Ovary (tissue), 7 donors: ENCODE measurements at regions not wholly inside any gene's neighbourhood (a gene's known extent, or its start where the extent isn't known, plus 50 kb on each side); places are given as distances from the start of the nearest gene placed in this dataset.
"Not testable (repeated sequence)": the region's sequence is repeated elsewhere in the genome, so short reads cannot be mapped to it uniquely, and the experiment has no call there.

Experiments
- DNase-seq, 5 donors: peaks; one replicate each; pipeline ENCODE4 v3.0.0-alpha.2; 2019 to 2020
- H3K27ac ChIP-seq, 2 donors: fragments of 200-600 bp; one replicate each; pipeline versions ENCODE4 v1.5.1 to v1.8.0; 2019 to 2022
- H3K27me3 ChIP-seq: fragments of 200-600 bp; one replicate; pipeline ENCODE4 v1.8.0; 2022
- H3K36me3 ChIP-seq: fragments of 200-600 bp; sonication (generic); one replicate; pipeline ENCODE4 v1.5.1; 2019
- H3K4me1 ChIP-seq: one replicate; pipeline ENCODE4 v1.8.1; 2013; ENCODE audit warnings: mild to moderate bottlenecking, moderate library complexity; ENCODE audit not compliant: insufficient read depth
- H3K4me3 ChIP-seq: fragments of 200-600 bp; sonication (generic); one replicate; pipeline ENCODE4 v1.5.1; 2017
- H3K9me3 ChIP-seq, 2 donors: fragments of 200-600 bp in 1 of 2; sonication (generic) in 1 of 2; one replicate each; pipeline versions ENCODE4 v1.5.1 to v1.8.1; 2013 to 2019; ENCODE audit warnings: mild to moderate bottlenecking in 1 of 2, moderate library complexity in 1 of 2
- EP300 ChIP-seq: sonication (generic); formaldehyde crosslinking; IDR thresholded peaks from one replicate; pipeline ENCODE4 v1.6.1; 2017; ENCODE audit warnings: antibody characterized with exemption
- POLR2A ChIP-seq: fragments of 450-650 bp; IDR thresholded peaks from one replicate; pipeline ENCODE4 v1.6.1; 2017; ENCODE audit warnings: antibody characterized with exemption, mild to moderate bottlenecking, moderate library complexity
- WGBS, 3 donors: extraction: QIAGEN DNeasy Blood & Tissue Kit in 1 of 3; methylation state at CpG; one replicate each; pipeline versions ENCODE4 v1.1.5 to v1.1.7; 2013 to 2017; 5-methylcytosine and 5-hydroxymethylcytosine counted together
- intact Hi-C, 4 donors: fragments of 100-400 bp; cut with DNase I; formaldehyde crosslinking; loops; one replicate each; pipeline versions ENCODE4 v1.11.0 to v1.15.1; 2022 to 2023
- TF ChIP-seq, protein P1 (sequence below), 3 donors: fragments of 450-650 bp in 2 of 3; fragments of 200-600 bp in 1 of 3; IDR thresholded peaks; one replicate each; pipeline versions ENCODE4 v1.5.1 to v1.8.0; 2016 to 2022; ENCODE audit warnings: antibody characterized with exemption in 3 of 3, mild to moderate bottlenecking in 1 of 3
- donor health status: DM: no; HTN: no; CAD: no; lungs with moderate emphysema.
- donor health status: DM: no; HTN: no; CAD: no.
- donor health status: Bipolar disorder and iron deficiency.
- donor health status: DM: no; HTN: no; CAD: no.
- donor health status: DM: yes; HTN: yes; CAD: no.

DNA sequence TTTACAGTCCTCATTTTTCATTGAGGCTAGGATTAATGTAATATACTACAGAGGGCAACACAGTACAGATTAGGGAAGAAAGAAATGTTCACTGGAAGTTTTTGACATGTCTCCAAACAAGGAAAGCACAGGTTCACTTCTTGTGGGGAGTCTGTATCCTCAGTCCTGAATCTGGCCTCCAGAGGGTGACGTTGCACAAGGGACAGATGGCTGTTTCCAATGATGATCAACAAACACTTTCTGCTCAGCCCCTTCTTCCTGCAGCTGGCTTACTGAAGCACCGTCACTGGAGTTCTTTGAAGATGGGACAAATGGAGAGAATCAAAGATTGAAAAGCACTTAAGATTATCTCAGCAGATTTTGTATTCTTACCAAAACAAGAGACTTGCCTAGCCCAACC, 123.3 kb upstream of the OR4E1 start:
- no peak overlapping the region for H3K27ac ChIP-seq
- DNase-seq, result no peak
- no peak for TF ChIP-seq EP300
- no peak for TF ChIP-seq POLR2A
- TF ChIP-seq, protein P1, sequence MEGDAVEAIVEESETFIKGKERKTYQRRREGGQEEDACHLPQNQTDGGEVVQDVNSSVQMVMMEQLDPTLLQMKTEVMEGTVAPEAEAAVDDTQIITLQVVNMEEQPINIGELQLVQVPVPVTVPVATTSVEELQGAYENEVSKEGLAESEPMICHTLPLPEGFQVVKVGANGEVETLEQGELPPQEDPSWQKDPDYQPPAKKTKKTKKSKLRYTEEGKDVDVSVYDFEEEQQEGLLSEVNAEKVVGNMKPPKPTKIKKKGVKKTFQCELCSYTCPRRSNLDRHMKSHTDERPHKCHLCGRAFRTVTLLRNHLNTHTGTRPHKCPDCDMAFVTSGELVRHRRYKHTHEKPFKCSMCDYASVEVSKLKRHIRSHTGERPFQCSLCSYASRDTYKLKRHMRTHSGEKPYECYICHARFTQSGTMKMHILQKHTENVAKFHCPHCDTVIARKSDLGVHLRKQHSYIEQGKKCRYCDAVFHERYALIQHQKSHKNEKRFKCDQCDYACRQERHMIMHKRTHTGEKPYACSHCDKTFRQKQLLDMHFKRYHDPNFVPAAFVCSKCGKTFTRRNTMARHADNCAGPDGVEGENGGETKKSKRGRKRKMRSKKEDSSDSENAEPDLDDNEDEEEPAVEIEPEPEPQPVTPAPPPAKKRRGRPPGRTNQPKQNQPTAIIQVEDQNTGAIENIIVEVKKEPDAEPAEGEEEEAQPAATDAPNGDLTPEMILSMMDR (IDR thresholded peaks at IDR 0.05), result no peak
- H3K27me3 ChIP-seq, result no peaks in the 10 kb centered on the region
- H3K4me1 ChIP-seq, result no peaks in the 10 kb centered on the region
- H3K4me3 ChIP-seq, result no peak overlapping the region
- no peaks in the 10 kb centered on the region for H3K36me3 ChIP-seq
- intact Hi-C loops, result no loop called here
- H3K9me3 ChIP-seq, result no peaks in the 10 kb centered on the region
- WGBS, 3 donors, result 41 to 69% (median 65%) methylated on average over 2 of the region's 2 CpGs

DNA sequence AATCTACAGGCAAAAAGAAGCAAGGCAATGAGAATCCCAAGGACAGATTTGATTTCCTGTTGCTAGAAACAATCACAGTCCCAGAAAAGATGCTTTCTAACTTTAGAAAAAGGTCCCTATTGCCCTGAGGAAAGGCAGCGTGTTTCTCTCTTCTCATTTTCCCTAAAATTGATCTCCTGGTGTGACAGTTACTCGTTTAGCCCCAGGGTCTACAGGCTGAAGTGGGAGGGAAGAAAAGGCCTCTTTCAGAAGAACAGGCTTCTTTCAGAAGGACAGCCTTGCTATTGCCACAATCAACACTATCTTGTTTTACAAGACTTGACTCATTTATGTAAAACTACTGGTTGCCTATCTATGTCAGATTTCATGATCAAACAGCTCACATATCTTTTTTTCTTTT, 121.8 kb upstream of the OR4E1 start:
- WGBS, 3 donors, result 32 to 56% (median 40%) methylated on average over 2 of the region's 2 CpGs
- no peaks in the 10 kb centered on the region for H3K27me3 ChIP-seq
- H3K4me3 ChIP-seq, result no peak overlapping the region
- no peak overlapping the region for H3K27ac ChIP-seq
- H3K9me3 ChIP-seq, result no peaks in the 10 kb centered on the region
- TF ChIP-seq, protein P1 (IDR thresholded peaks at IDR 0.05), result no peak
- TF ChIP-seq EP300, result no peak
- no peak for TF ChIP-seq POLR2A
- no peaks in the 10 kb centered on the region for H3K4me1 ChIP-seq
- H3K36me3 ChIP-seq, result no peaks in the 10 kb centered on the region
- no peak for DNase-seq
- intact Hi-C loops, result no loop called here

DNA sequence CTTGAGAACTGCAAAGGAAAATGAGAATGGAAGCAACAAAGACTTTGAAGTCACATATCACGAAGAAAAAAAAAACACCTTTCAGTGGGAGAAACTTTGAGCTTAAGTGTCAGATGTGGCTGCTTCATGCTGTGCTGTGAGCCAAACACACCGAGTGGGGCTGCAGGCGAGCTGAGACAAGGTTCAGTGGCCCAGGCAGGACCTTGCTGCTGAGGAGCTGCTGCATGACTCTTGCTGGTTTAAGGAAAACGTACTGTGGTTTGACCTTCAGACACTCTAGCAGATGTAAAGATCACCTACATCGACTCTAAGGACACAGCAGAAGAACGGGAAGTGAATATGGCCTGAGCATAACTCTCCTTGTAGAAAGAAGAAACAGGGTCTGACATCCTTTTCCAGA, 118.1 kb upstream of the OR4E1 start:
- no peaks in the 10 kb centered on the region for H3K27me3 ChIP-seq
- intact Hi-C loops, result no loop called here
- no peak for DNase-seq
- H3K4me3 ChIP-seq, result no peak overlapping the region
- TF ChIP-seq, protein P1 (IDR thresholded peaks at IDR 0.05), result no peak
- H3K27ac ChIP-seq, result no peak overlapping the region
- H3K4me1 ChIP-seq, result no peaks in the 10 kb centered on the region
- H3K9me3 ChIP-seq, result no peaks in the 10 kb centered on the region
- H3K36me3 ChIP-seq, result no peaks in the 10 kb centered on the region
- WGBS, 3 donors, result 43 to 62% (median 46%) methylated on average over 6 of the region's 6 CpGs

DNA sequence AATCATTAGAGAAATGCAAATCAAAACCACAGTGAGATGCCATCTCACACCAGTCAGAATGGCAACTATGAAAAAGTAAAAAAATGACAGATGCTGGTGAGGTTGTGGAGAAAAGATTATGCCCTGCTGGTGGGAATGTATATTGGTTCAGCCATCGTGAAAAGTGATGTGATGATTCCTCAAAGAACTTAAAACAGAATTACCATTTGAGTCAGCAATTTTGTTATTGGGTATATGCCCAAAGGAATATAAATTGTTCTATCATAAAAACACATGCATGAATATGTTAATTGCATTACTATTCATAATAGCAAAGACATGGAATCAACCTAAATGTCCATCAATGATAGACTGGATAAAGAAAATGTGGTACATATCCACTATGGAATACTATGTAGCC, 115.1 kb upstream of the OR4E1 start:
- H3K4me1 ChIP-seq, DNase-seq, H3K27me3 ChIP-seq, H3K9me3 ChIP-seq, H3K27ac ChIP-seq, H3K4me3 ChIP-seq, intact Hi-C loops, H3K36me3 ChIP-seq: not testable (repeated sequence)
- WGBS, 3 donors, result 70 to 82% (median 76%) methylated on average over 1 of the region's 1 CpG

DNA sequence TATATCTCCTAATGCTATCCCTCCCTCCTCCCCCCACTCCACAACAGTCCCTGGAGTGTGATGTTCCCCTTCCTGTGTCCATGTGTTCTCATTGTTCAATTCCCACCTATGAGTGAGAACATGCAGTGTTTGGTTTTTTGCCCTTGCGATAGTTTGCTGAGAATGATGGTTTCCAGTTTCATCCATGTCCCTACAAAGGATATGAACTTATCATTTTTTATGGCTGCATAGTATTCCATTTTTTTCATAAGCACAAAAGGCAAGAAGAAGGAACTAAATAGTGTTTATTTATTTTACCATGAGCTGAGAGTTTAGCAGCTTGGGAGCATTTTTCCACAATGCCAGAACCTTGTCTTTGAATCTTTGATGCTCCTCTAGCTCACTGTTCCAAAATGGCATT, 113.6 kb upstream of the OR4E1 start:
- WGBS, 3 donors, result 79 to 89% (median 85%) methylated on average over 1 of the region's 1 CpG
- H3K4me1 ChIP-seq, H3K9me3 ChIP-seq, intact Hi-C loops, H3K4me3 ChIP-seq, H3K27me3 ChIP-seq, H3K36me3 ChIP-seq, H3K27ac ChIP-seq, DNase-seq: not testable (repeated sequence)

DNA sequence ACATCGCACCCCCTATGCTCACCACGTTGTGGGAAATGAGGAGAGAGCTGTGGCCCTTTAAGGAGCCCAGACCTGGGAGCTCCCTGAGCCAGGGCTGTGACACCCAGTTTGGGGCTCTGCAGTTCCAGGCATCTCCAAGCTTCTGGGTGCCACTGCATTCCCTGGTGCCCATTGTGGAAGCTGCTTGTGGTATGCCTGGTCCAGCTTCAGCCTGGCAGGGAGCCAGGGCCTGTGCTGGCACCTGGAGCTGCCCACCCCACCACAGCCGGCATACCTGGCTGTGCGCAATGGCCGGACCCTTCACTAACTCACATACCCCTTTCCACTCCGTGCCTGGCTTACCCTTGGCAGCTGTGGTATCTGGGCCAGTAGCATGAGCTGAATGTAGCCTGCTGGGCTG, 107.9 kb upstream of the OR4E1 start:
- Histone ChIP-seq H3K27me3 (no peaks in the 10 kb centered on the region), H3K27ac (no peak overlapping the region), H3K4me1 (no peaks in the 10 kb centered on the region), H3K4me3 (no peak overlapping the region), H3K9me3 (no peaks in the 10 kb centered on the region), H3K36me3 (no peaks in the 10 kb centered on the region)
- intact Hi-C loops, result no loop called here
- no peak for DNase-seq
- WGBS, 3 donors, result 84 to 88% (median 87%) methylated on average over 6 of the region's 6 CpGs
- TF ChIP-seq, protein P1 (IDR thresholded peaks at IDR 0.05), result no peak
- TF ChIP-seq POLR2A (no peak), EP300 (no peak)
